B cell (primary cell): ENCODE measurements at regions not wholly inside any gene's neighbourhood (a gene's known extent, or its start where the extent isn't known, plus 50 kb on each side); places are given as distances from the start of the nearest gene placed in this dataset.

ENCODE experiments used
- ATAC-seq: fragments of 200-7000 bp; cut with Tn5 transposase; one replicate; pipeline ENCODE4 v1.10.0; 2021; ENCODE audit warnings: low read depth, mild to moderate bottlenecking, moderate number of reproducible peaks, moderate library complexity
- CTCF ChIA-PET: fragments of 350-600 bp; sonication (Branson Sonifier 250); formaldehyde crosslinking; loops from one replicate; lab custom pipeline; 2021; ENCODE audit warnings: antibody characterized with exemption, inconsistent platforms; lab: Charles Lee
- POLR2A ChIA-PET: fragments of 350-600 bp; sonication (Branson Sonifier 250); formaldehyde crosslinking; loops from one replicate; lab custom pipeline; 2021; ENCODE audit warnings: antibody characterized with exemption; lab: Charles Lee
- DNase-seq: peaks from one replicate; pipeline ENCODE4 v3.0.0; 2013
- H2AFZ ChIP-seq: 2 replicates; pipeline ENCODE4 v1.6.1; 2012; ENCODE audit warnings: mild to moderate bottlenecking, low read depth, low read length; ENCODE audit not compliant: insufficient read depth, poor library complexity, severe bottlenecking
- H3K27ac ChIP-seq, 2 donors: 1 replicate in 1 of 2; 2 replicates in 1 of 2; pipeline ENCODE4 v1.5.1; 2012 to 2013; ENCODE audit warnings: low read length in 2 of 2, mild to moderate bottlenecking in 2 of 2, moderate library complexity in 1 of 2
- H3K27me3 ChIP-seq, 4 experiments: fragments of 200-600 bp in 1 of 4; sonication (generic) in 1 of 4; replicated peaks in 1 of 4; 1 replicate in 2 of 4; 2 replicates in 2 of 4; pipeline versions ENCODE4 v1.6.1 to v1.7.0; 2013 to 2016; ENCODE audit warnings: low read length in 3 of 4, mild to moderate bottlenecking in 2 of 4, mixed read lengths in 1 of 4, moderate library complexity in 1 of 4; ENCODE audit not compliant: insufficient read depth in 4 of 4, control insufficient read depth in 3 of 4; ENCODE audit errors: control extremely low read depth in 1 of 4
- H3K36me3 ChIP-seq, 2 experiments: replicated peaks in 1 of 2; 1 replicate in 1 of 2; 2 replicates in 1 of 2; pipeline versions ENCODE4 v1.6.1 to v1.7.1; 2013; ENCODE audit warnings: low read length in 1 of 2; ENCODE audit not compliant: insufficient read depth in 2 of 2, control insufficient read depth in 1 of 2; ENCODE audit errors: control extremely low read depth in 1 of 2, extremely low read depth in 1 of 2
- H3K4me1 ChIP-seq, 2 donors: fragments of 200-600 bp in 1 of 2; sonication (generic) in 1 of 2; 1 replicate in 1 of 2; 2 replicates in 1 of 2; pipeline versions ENCODE4 v1.5.1 to v1.6.1; 2013 to 2017; ENCODE audit warnings: low read length in 2 of 2; ENCODE audit not compliant: control insufficient read depth in 2 of 2, insufficient read depth in 2 of 2
- H3K4me2 ChIP-seq: replicated peaks from 2 replicates; pipeline ENCODE3; 2012; ENCODE audit warnings: mild to moderate bottlenecking, low read depth, low read length; ENCODE audit not compliant: poor library complexity, severe bottlenecking
- H3K4me3 ChIP-seq, 5 experiments: fragments of 200-600 bp in 1 of 5; sonication (generic) in 1 of 5; 1 replicate in 3 of 5; 2 replicates in 2 of 5; pipeline versions ENCODE4 v1.5.1 to v1.7.0; 2011 to 2016; ENCODE audit warnings: low read length in 4 of 5, mild to moderate bottlenecking in 4 of 5, low read depth in 2 of 5, control low read depth in 1 of 5, moderate library complexity in 1 of 5; ENCODE audit not compliant: insufficient read depth in 1 of 5; ENCODE audit errors: control extremely low read depth in 1 of 5, extremely low read depth in 1 of 5
- H3K79me2 ChIP-seq: fragments of 200-600 bp; sonication (generic); one replicate; pipeline ENCODE4 v1.6.0; 2016; ENCODE audit warnings: low read length; ENCODE audit not compliant: control insufficient read depth, insufficient read depth
- H3K9ac ChIP-seq: fragments of 200-600 bp; sonication (generic); 2 replicates; pipeline ENCODE4 v1.6.1; 2017; ENCODE audit warnings: mild to moderate bottlenecking, low read length, moderate library complexity
- H3K9me3 ChIP-seq, 3 donors: one replicate each; pipeline versions ENCODE4 v1.6.1 to v1.7.1; 2013; ENCODE audit warnings: low read length in 2 of 3; ENCODE audit not compliant: control insufficient read depth in 2 of 3, insufficient read depth in 1 of 3; ENCODE audit errors: control extremely low read depth in 1 of 3
- H4K20me1 ChIP-seq: 2 replicates; pipeline ENCODE4 v1.6.0; 2012; ENCODE audit warnings: mild to moderate bottlenecking, low read length; ENCODE audit not compliant: insufficient read depth, control insufficient read depth, poor library complexity, severe bottlenecking
- H3K27ac Mint-ChIP-seq: one replicate; pipeline ENCODE4 v1.8.0; 2021; ENCODE audit warnings: mixed read lengths
- H3K27me3 Mint-ChIP-seq: one replicate; pipeline ENCODE4 v1.8.0; 2021; ENCODE audit warnings: mixed read lengths
- H3K4me1 Mint-ChIP-seq: one replicate; pipeline ENCODE4 v1.8.0; 2021; ENCODE audit warnings: mixed read lengths
- H3K4me3 Mint-ChIP-seq: one replicate; pipeline ENCODE4 v1.8.0; 2021; ENCODE audit warnings: mixed read lengths
- H3K9me3 Mint-ChIP-seq: one replicate; pipeline ENCODE4 v1.8.0; 2022; ENCODE audit warnings: mixed read lengths; ENCODE audit not compliant: insufficient read depth
- CTCF ChIP-seq: fragments of 200-600 bp; IDR thresholded peaks from one replicate; pipeline ENCODE4 v1.8.0; 2022; ENCODE audit warnings: antibody characterized with exemption, mild to moderate bottlenecking
- EZH2 ChIP-seq: IDR thresholded peaks from 2 replicates; pipeline ENCODE4 v1.6.1; 2012; ENCODE audit warnings: borderline replicate concordance, low read depth, mild to moderate bottlenecking, moderate library complexity, low read length; ENCODE audit not compliant: insufficient read depth, poor library complexity, severe bottlenecking
- WGBS: methylation state at CpG from one replicate; pipeline ENCODE4 v1.1.5; 2013; ENCODE audit warnings: missing lambda C conversion rate; ENCODE audit not compliant: insufficient coverage; 5-methylcytosine and 5-hydroxymethylcytosine counted together
- intact Hi-C: fragments of 100-400 bp; cut with micrococcal nuclease; formaldehyde crosslinking; loops from one replicate; pipeline ENCODE4 v1.10.0; 2022

- no peak overlapping the region for H3K4me3 Mint-ChIP-seq
- Histone ChIP-seq H3K79me2 (no peaks in the 10 kb centered on the region), H3K36me3 (no peaks in the 10 kb centered on the region), H4K20me1 (no peaks in the 10 kb centered on the region), H3K4me2 (no peak overlapping the region), H2AFZ (no peak overlapping the region), H3K9ac (no peak overlapping the region), H3K27ac (no peak overlapping the region), H3K4me1 (no peaks in the 10 kb centered on the region), H3K4me3 (no peak overlapping the region), H3K9me3 (peaks cover 0 to 2% (median 0%) of the 10 kb centered on the region in 3 donors), H3K27me3 (no peaks in the 10 kb centered on the region)
- TF ChIP-seq EZH2 (no peak), CTCF (no peak)
- no peaks in the 10 kb centered on the region for H3K4me1 Mint-ChIP-seq
- ChIA-PET CTCF (no interaction called here), POLR2A (no interaction called here)
- ATAC-seq (no peak), DNase-seq (no peak)
- no peak overlapping the region for H3K27ac Mint-ChIP-seq
- intact Hi-C loops, result no loop called here
- no CpG with 5 or more reads among the region's 1 CpG for WGBS
- H3K27me3 Mint-ChIP-seq, result peaks cover 17% of the 10 kb centered on the region
- no peaks in the 10 kb centered on the region for H3K9me3 Mint-ChIP-seq
Observed at GRCh38 chr15:81532001-81532400, 158.0 kb upstream of the TMC3 start.

- Histone ChIP-seq H4K20me1 (no peaks in the 10 kb centered on the region), H3K27ac (no peak overlapping the region), H3K4me2 (no peak overlapping the region), H3K79me2 (no peaks in the 10 kb centered on the region), H3K27me3 (no peaks in the 10 kb centered on the region), H3K4me3 (no peak overlapping the region), H3K9ac (no peak overlapping the region), H2AFZ (no peak overlapping the region), H3K9me3 (peaks cover 0 to 2% (median 0%) of the 10 kb centered on the region in 3 donors), H3K36me3 (no peaks in the 10 kb centered on the region), H3K4me1 (no peaks in the 10 kb centered on the region)
- intact Hi-C loops, result no loop called here
- no peak for ATAC-seq
- no peak for TF ChIP-seq EZH2
- TF ChIP-seq CTCF, result no peak
- ChIA-PET POLR2A (no interaction called here), CTCF (no interaction called here)
- H3K4me1 Mint-ChIP-seq, result no peaks in the 10 kb centered on the region
- peaks cover 14% of the 10 kb centered on the region for H3K27me3 Mint-ChIP-seq
- no peak overlapping the region for H3K4me3 Mint-ChIP-seq
- no peak for DNase-seq
- WGBS, result 92% methylated on average over 10 of the region's 10 CpGs
- no peak overlapping the region for H3K27ac Mint-ChIP-seq
- no peaks in the 10 kb centered on the region for H3K9me3 Mint-ChIP-seq
Observed at GRCh38 chr15:81531109-81531592, 157.1 kb upstream of the TMC3 start.
